Stimulated activated CD4-positive, alpha-beta T cell treated with anti-CD3 and anti-CD28 coated beads, Interleukin-4, amount 100 ng/mL, for 48 hours (primary cell): ENCODE measurements at regions not wholly inside any gene's neighbourhood (a gene's known extent, or its start where the extent isn't known, plus 50 kb on each side); places are given as distances from the start of the nearest gene placed in this dataset.

Experiments
- DNase-seq, 2 donors: peaks; one replicate each; pipeline ENCODE4 v3.0.0-alpha.2; 2020; ENCODE audit warnings: low read depth in 2 of 2

GRCh38 chr21:17003258-17003615 is 509.6 kb upstream of the CXADR start:
- no peak for DNase-seq

GRCh38 chr21:17003763-17004373 is 509.0 kb upstream of the CXADR start:
- no peak for DNase-seq

GRCh38 chr21:17032141-17032655 is 480.6 kb upstream of the CXADR start:
- DNase-seq, result no peak

- DNase-seq, result no peak
Measured at GRCh38 chr21:17044696-17045095, 468.1 kb upstream of the CXADR start.

- DNase-seq, result no peak
Measured at GRCh38 chr21:17045214-17045853, 467.5 kb upstream of the CXADR start.

GRCh38 chr21:17048974-17049373 is 463.9 kb upstream of the CXADR start:
- no peak for DNase-seq

GRCh38 chr21:17050156-17050555 is 462.7 kb upstream of the CXADR start:
- DNase-seq, result no peak

- no peak for DNase-seq
Measured at GRCh38 chr21:17050646-17051045, 462.2 kb upstream of the CXADR start.

GRCh38 chr21:17051054-17051453 is 461.8 kb upstream of the CXADR start:
- no peak for DNase-seq

- DNase-seq, result no peak
Measured at GRCh38 chr21:17053321-17053720, 459.5 kb upstream of the CXADR start.

GRCh38 chr21:17059936-17060335 is 452.9 kb upstream of the CXADR start:
- DNase-seq, result no peak

GRCh38 chr21:17066006-17066405 is 446.8 kb upstream of the CXADR start:
- no peak for DNase-seq

- no peak for DNase-seq
Measured at GRCh38 chr21:17071093-17071492, 441.8 kb upstream of the CXADR start.

- no peak for DNase-seq
Measured at GRCh38 chr21:17081193-17081592, 431.6 kb upstream of the CXADR start.

GRCh38 chr21:17082843-17083483 is 429.9 kb upstream of the CXADR start:
- no peak for DNase-seq

GRCh38 chr21:17085707-17086106 is 427.1 kb upstream of the CXADR start:
- no peak for DNase-seq

- no peak for DNase-seq
Measured at GRCh38 chr21:17088500-17088899, 424.3 kb upstream of the CXADR start.

- no peak for DNase-seq
Measured at GRCh38 chr21:17089091-17089491, 423.8 kb upstream of the CXADR start.

GRCh38 chr21:17101696-17102095 is 411.1 kb upstream of the CXADR start:
- DNase-seq, result no peak

- no peak for DNase-seq
Measured at GRCh38 chr21:17105932-17106331, 406.9 kb upstream of the CXADR start.

GRCh38 chr21:17114045-17114444 is 398.8 kb upstream of the CXADR start:
- no peak for DNase-seq

- no peak for DNase-seq
Measured at GRCh38 chr21:17118638-17119384, 394.0 kb upstream of the CXADR start.
